HG02759 (cell line): ENCODE measurements at regions not wholly inside any gene's neighbourhood (a gene's known extent, or its start where the extent isn't known, plus 50 kb on each side); places are given as distances from the start of the nearest gene placed in this dataset.

Experiments
- ATAC-seq: cut with Tn5 transposase; IDR thresholded peaks from one replicate; pipeline ENCODE4 v1.9.1; 2021; ENCODE audit warnings: mild to moderate bottlenecking, moderate library complexity; ENCODE audit not compliant: unreplicated experiment

DNA sequence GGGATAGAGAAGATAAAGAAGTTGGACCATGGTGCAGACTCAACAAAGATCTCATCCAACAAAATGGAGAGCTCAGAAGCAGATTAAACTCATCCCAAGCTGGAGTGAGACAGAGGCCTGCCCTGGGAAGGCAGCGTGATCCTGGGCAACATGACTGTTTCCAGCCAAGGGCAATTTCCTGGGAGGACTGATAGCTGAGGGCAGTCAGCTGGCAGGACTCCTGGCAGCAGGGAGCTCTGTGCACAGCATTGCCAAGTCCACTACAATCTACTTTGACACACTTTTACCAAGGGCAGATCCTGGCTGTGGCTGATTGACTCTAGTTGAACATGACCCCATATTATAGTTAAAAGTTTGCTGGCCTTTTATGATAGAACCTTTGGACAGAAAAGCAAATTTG lies 357.3 kb upstream of the RASGEF1B start:
- ATAC-seq: no peak

DNA sequence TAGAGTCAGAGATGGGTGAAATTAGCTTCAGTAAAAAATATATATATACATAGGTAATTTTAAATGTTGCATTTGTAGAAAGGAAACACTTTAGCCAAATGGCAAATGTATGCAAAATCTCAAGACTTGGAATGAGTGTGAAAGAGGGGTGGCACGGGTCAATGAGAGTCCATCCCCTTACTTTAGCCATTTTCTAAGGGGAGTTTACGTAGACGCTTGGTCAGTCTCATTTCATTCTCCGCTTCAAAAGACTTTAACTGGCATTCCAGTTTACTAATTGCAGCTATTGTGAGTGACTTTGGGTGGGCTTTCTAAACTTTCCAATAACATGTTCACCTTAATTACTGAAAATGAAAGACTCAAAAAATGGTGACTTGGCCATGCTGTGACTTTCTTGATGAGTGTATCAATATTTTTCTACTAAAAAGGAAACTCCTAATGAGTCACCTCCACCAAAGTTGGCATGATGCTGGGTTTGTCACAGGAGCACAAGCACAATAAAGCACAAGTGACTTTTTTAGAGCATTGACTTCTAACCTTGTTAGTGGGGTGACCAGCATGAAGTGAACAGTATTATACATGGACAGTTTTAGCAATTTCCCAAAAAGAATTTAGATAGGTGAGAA lies 356.0 kb upstream of the RASGEF1B start:
- peak; percentile 93 for ATAC-seq

GRCh38 chr4:81826817-81827424 lies 355.2 kb upstream of the RASGEF1B start:
- ATAC-seq: no peak

DNA sequence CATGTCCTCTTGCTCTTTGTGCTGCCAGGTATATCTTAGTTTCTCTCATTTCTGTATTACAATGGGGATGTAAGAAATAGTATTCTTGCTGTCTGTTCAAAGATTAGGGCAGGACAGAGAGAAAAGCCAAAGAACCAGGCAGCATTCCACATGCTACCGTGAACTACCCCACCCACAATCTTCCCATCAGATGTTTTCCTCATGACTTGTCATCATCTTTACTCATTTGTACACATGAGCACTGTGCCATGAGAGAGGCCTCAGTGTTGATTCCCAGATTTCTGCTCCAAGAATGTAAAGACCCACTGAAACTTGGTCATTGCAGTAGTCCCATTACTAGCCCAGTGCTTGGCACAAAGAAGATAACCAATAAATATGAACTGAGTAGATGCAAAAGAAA lies 354.6 kb upstream of the RASGEF1B start:
- no peak for ATAC-seq

DNA sequence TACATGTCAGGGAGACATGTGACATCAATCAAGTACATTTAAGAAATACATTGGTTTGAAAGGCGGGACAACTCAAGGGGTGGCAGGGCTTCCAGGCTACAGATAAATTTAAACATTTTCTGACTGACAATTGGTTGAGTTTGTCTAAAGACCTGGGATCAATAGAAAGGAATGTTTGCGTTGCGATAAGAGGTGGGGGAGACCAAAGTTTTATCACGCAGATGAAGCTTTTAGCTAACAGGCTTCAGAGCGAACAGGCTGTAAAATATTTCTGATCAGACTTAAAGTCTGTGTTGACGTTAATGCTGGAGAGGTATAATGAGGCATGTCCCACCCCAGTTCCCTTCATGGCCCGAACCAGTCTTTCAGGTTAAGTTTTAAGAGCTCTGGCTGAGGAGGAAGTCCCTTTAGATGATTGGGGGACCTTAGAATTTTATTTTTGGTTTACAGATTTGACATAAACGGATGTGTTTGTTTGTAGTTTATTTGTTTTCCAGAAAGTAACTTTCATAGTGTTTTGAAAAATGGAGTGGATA lies 346.7 kb upstream of the RASGEF1B start:
- ATAC-seq: no peak

DNA sequence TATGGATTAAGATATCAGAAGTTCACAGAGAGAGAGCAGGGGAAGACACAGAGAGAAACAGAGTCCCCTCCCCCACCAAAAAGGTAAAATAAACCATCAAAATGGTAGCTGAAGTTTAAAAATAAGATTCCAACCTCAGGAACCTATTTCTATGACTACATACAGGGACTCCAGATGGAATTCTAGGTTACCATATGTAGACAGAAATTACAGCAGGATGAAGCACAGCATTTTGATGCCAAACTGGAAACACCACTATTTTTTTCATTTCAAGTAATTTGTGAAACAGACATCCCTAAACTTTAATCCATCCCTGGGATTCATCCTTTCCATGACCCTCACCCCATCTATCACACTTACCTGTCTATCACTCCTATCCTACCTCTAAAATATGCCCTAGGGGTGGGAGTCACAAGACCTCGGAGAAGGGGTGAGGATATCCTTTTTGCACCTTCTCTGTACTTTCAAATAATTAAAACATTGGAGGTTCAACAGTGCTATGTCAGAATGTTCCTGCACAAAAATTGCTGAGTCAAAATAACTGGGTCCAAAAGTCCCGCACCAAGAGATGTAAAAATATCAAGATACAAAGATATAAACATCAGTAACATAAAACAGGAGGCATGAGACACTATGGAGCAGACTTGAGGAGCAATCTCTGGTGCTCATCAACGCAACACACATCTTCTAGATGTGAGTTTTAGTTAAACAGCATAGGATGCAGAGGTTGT lies 344.5 kb upstream of the RASGEF1B start:
- no peak for ATAC-seq

GRCh38 chr4:81814987-81815541 lies 343.4 kb upstream of the RASGEF1B start:
- ATAC-seq: no peak

GRCh38 chr4:81811562-81812293 lies 340.0 kb upstream of the RASGEF1B start:
- no peak for ATAC-seq

GRCh38 chr4:81808011-81808672 lies 336.4 kb upstream of the RASGEF1B start:
- no peak for ATAC-seq

- no peak for ATAC-seq
Measured at GRCh38 chr4:81807386-81807785, 335.7 kb upstream of the RASGEF1B start.

GRCh38 chr4:81806485-81806884 lies 334.8 kb upstream of the RASGEF1B start:
- ATAC-seq: no peak

- no peak for ATAC-seq
Measured at GRCh38 chr4:81804849-81805248, 333.1 kb upstream of the RASGEF1B start.

GRCh38 chr4:81802285-81802846 lies 330.7 kb upstream of the RASGEF1B start:
- no peak for ATAC-seq

DNA sequence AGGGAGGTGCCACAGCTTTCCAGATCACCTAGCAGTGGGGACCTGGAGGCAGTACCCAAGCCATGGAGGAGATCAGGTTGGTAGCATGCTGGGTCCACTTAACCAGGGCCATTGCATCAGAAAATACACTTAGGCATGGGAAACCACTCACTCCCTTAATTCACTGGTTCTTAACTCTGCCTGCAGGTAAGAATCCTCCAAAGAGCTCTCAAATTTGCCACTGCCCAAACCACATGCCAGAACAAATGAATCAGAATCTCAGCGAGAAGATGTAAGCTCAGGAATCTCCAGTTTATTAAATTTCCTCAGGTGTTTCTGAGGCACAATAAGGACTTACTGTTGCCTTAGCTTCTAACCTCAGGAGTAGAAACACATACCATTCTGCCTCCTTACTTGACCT lies 327.7 kb upstream of the RASGEF1B start:
- ATAC-seq: no peak

GRCh38 chr4:81796790-81797528 lies 325.3 kb upstream of the RASGEF1B start:
- ATAC-seq: peak; percentile 42

DNA sequence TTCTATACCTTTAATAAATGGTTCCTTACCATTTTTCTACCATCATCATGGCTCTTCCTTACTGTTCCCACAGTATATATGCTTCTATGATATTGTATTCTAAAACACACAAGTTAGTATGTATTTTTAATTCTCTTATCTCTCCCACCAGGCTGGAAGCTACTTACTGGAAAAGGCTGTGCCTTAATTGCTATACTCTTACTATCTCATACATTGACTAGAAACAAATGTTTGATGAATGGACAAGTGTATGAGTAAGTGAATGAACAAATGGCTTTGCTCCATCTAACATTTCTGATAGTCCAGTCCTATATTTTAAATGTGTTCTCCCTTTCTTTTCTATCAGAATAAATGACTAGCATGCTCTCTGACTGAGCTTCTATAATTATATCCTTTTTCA lies 320.8 kb upstream of the RASGEF1B start:
- no peak for ATAC-seq

DNA sequence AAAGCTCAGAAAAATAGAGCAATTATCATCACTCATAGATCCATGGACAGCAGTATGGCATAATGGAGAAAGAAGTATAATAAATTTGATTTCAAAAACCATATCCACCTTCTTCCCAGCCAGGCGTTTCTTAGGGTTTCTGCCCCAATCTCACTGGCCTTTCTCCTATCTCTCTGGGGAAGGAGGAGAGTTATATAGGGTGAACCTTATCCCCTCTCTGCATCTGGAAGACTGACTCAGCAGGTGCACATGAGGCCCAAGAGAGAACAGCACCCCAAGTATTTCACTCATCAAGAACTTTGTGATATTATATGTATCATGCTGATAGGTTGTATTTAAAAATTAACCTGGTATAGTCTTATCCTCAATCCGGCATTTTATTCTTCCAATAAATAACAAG lies 318.8 kb upstream of the RASGEF1B start:
- ATAC-seq: no peak

GRCh38 chr4:81789741-81790399 lies 318.2 kb upstream of the RASGEF1B start:
- ATAC-seq: no peak

- no peak for ATAC-seq
Measured at GRCh38 chr4:81789158-81789557, 317.5 kb upstream of the RASGEF1B start.
